BJ (cell line): ENCODE measurements at regions not wholly inside any gene's neighbourhood (a gene's known extent, or its start where the extent isn't known, plus 50 kb on each side); places are given as distances from the start of the nearest gene placed in this dataset. TPM values are rescaled to one million over a fixed set of nuclear protein-coding genes. Genes with fewer than 3 reads are reported as not detected.

Source experiments
- CTCF ChIA-PET: fragments of 350-600 bp; formaldehyde crosslinking; extraction: SDS; loops from one replicate; lab custom pipeline; 2021; ENCODE audit warnings: antibody characterized with exemption, inconsistent platforms; lab: Yijun Ruan, JAX
- POLR2A ChIA-PET: fragments of 300-600 bp; sonication (Branson Sonifier 250); formaldehyde crosslinking; extraction: SDS; loops from one replicate; lab custom pipeline; 2021; ENCODE audit warnings: antibody characterized with exemption; lab: Charles Lee
- DNase-seq: peaks from one replicate; pipeline ENCODE4 v3.0.0-alpha.2; 2011; ENCODE audit warnings: low read depth
- H3K27me3 ChIP-seq: 2 replicates; pipeline ENCODE4 v1.6.0; 2011; ENCODE audit warnings: low read length; ENCODE audit not compliant: control insufficient read depth, insufficient read depth
- H3K36me3 ChIP-seq: 2 replicates; pipeline ENCODE4 v1.5.1; 2011; ENCODE audit warnings: low read length; ENCODE audit not compliant: control insufficient read depth, insufficient read depth
- H3K4me3 ChIP-seq: 2 replicates; pipeline ENCODE4 v1.5.1; 2011; ENCODE audit warnings: low read depth, mild to moderate bottlenecking, control low read depth, low read length
- CTCF ChIP-seq: IDR thresholded peaks from 2 replicates; pipeline ENCODE4 v1.5.1; 2011; ENCODE audit warnings: low read depth, mild to moderate bottlenecking, control low read depth, inconsistent platforms, low read length, moderate library complexity; ENCODE audit not compliant: insufficient read depth
- small RNA-seq: library from RNA; depleted of rRNA; stranded (forward); fragments of <200 nt; gene quantifications from one replicate; pipeline ENCODE3, GENCODE V24; 2012; ENCODE audit warnings: low replicate concordance, low read depth; ENCODE audit not compliant: insufficient read length

DNA sequence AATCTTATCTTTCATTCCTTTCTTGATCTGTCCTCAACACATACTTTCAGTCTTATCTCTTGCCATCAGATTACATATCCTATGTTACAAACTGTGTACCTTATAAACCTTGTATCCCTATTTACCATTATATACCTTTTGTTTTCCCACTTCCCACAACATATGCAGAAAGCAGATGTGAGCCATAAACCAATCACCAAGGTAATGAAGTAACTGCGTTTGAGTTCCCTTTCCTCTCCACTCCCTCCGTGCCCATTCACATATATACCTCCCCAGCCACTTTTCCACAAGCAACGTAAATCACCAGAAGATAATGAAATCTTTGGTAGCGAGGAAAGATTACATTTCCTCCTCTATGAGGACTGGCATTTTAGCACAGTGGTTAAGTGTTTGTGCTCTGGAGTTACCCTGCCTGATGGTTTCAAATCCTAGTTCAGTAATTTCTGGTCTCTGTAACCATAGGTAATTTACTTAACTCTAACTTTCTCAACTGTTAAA is 55.5 kb upstream of the PHF14 start:
- H3K27me3 ChIP-seq, result no peaks in the 10 kb centered on the region
- DNase-seq, result no peak
- no peaks in the 10 kb centered on the region for H3K36me3 ChIP-seq
- no peak overlapping the region for H3K4me3 ChIP-seq
- ChIA-PET CTCF (no interaction called here), POLR2A (no interaction called here)
- TF ChIP-seq CTCF, result no peak

DNA sequence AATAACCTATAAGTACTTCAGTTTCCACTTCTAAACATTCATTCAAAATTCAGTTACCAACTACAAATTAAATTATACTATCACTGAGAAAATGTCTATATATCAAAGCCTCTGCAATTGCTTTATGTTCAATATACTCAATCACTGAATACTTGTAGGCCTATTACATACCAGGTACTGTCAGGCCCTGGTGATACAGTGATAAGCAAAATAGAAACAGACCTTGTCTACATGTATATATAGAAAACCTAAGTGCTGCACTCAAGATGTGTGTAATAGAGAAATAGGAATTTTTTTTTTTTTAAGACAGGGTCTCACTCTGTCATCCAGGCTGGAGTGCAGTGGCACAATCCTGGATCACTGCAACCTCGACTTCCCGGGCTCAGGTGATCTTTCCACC is 53.7 kb upstream of the PHF14 start:
- ChIA-PET POLR2A (no interaction called here), CTCF (interaction anchor here (0.6 kb wide), 1 partner anchor 28 kb away, joined by 3 read pairs; no protein-coding TSS in a partner anchor)
- no peaks in the 10 kb centered on the region for H3K36me3 ChIP-seq
- H3K4me3 ChIP-seq, result no peak overlapping the region
- TF ChIP-seq CTCF, result no peak
- no peaks in the 10 kb centered on the region for H3K27me3 ChIP-seq
- DNase-seq, result no peak

Small RNA genes in the stretch of these regions (small RNA-seq; reads per million reads assigned to genes)
- not detected for gene AC004852.1
- not detected for gene AC009945.1
- not detected for gene RF00012
- gene RF00019, result not detected
